ENCODE measurements at regions not wholly inside any gene's neighbourhood (a gene's known extent, or its start where the extent isn't known, plus 50 kb on each side); places are given as distances from the start of the nearest gene placed in this dataset.
"Not testable (repeated sequence)": the region's sequence is repeated elsewhere in the genome, so short reads cannot be mapped to it uniquely, and the experiment has no call there.

GRCh38 chr4:167897116-167897515 lies 195.2 kb upstream of the ANXA10 start:
- 0 out of 2 replicates have a peak, but pooled peaks cover 7% of the 10 kb centered on the region for H3K4me1 ChIP-seq (ENCODE audit: insufficient read depth)
- no peaks in the 10 kb centered on the region for H3K9me3 ChIP-seq (ENCODE audit: low read depth)
- 65 to 74% methylated on average over 5 of the region's 5 CpGs for WGBS, 2 experiments (ENCODE audit: low coverage in 1 of 2, low lambda C conversion rate in 2 of 2, missing lambda C conversion rate in 2 of 2)
- DNase-seq = no peak
- no peaks in the 10 kb centered on the region for H3F3A ChIP-seq (ENCODE audit: insufficient read depth)
- H4K20me1 ChIP-seq (ENCODE audit: insufficient read depth) = no peaks in the 10 kb centered on the region
- no peaks in the 10 kb centered on the region for H3K27me3 ChIP-seq (replicated peaks; ENCODE audit: insufficient read depth)
- H3K4me3 ChIP-seq = no peak overlapping the region
- H3K4me2 ChIP-seq (ENCODE audit: unreplicated experiment) = no peak overlapping the region
- H3K36me3 ChIP-seq (ENCODE audit: low read depth) = no peaks in the 10 kb centered on the region
- peak overlapping the region; percentile 39; the same call in 1 of the 2 replicates for H2AFZ ChIP-seq
- in situ Hi-C loops (cut with MboI) = no loop called here
- no peaks in the 10 kb centered on the region for H3K9me2 ChIP-seq (ENCODE audit: insufficient read depth)
- H3K79me2 ChIP-seq (ENCODE audit: insufficient read depth) = no peaks in the 10 kb centered on the region
- H3K27ac ChIP-seq = no peak overlapping the region
- TF ChIP-seq EZH2 (IDR thresholded peaks at IDR 0.05; ENCODE audit: insufficient read depth, poor library complexity, severe bottlenecking) (no peak), EZH2phosphoT487 (IDR thresholded peaks at IDR 0.05; ENCODE audit: insufficient read depth, low read depth) (no peak)
- H3K9ac ChIP-seq = no peak overlapping the region

- no peaks in the 10 kb centered on the region for H3K9me2 ChIP-seq (ENCODE audit: insufficient read depth)
- peak overlapping the region; percentile 46 for H3K27ac ChIP-seq
- no peak for TF ChIP-seq EZH2phosphoT487 (IDR thresholded peaks at IDR 0.05; ENCODE audit: insufficient read depth, low read depth)
- no peak for TF ChIP-seq EZH2 (IDR thresholded peaks at IDR 0.05; ENCODE audit: insufficient read depth, poor library complexity, severe bottlenecking)
- H2AFZ ChIP-seq = peak overlapping the region; percentile 61
- no peaks in the 10 kb centered on the region for H3K36me3 ChIP-seq (ENCODE audit: low read depth)
- no peaks in the 10 kb centered on the region for H3K79me2 ChIP-seq (ENCODE audit: insufficient read depth)
- H3K9ac ChIP-seq = no peak overlapping the region
- peaks cover 18% of the 10 kb centered on the region for H3K4me1 ChIP-seq (ENCODE audit: insufficient read depth)
- peak overlapping the region; percentile 39 for H3K4me3 ChIP-seq
- peak; percentile 70 for DNase-seq
- no peaks in the 10 kb centered on the region for H4K20me1 ChIP-seq (ENCODE audit: insufficient read depth)
- peak overlapping the region; percentile 81 for H3K4me2 ChIP-seq (ENCODE audit: unreplicated experiment)
- in situ Hi-C loops (cut with MboI) = no loop called here
- H3F3A ChIP-seq (ENCODE audit: insufficient read depth) = peaks cover 12% of the 10 kb centered on the region
- no peaks in the 10 kb centered on the region for H3K9me3 ChIP-seq (ENCODE audit: low read depth)
- H3K27me3 ChIP-seq (replicated peaks; ENCODE audit: insufficient read depth) = no peaks in the 10 kb centered on the region
- 0 to 5% methylated on average over 1 of the region's 1 CpG for WGBS, 2 experiments (ENCODE audit: low coverage in 1 of 2, low lambda C conversion rate in 2 of 2, missing lambda C conversion rate in 2 of 2)
These were observed 189.0 kb upstream of the ANXA10 start for GRCh38 chr4:167903291-167903721.

- Histone ChIP-seq H3K4me3 (no peak overlapping the region), H4K20me1 (ENCODE audit: insufficient read depth) (no peaks in the 10 kb centered on the region), H3F3A (ENCODE audit: insufficient read depth) (peaks cover 12% of the 10 kb centered on the region), H3K27ac (no peak overlapping the region), H2AFZ (no peak overlapping the region), H3K4me2 (ENCODE audit: unreplicated experiment) (no peak overlapping the region), H3K4me1 (ENCODE audit: insufficient read depth) (peaks cover 18% of the 10 kb centered on the region), H3K9me3 (ENCODE audit: low read depth) (no peaks in the 10 kb centered on the region), H3K9me2 (ENCODE audit: insufficient read depth) (no peaks in the 10 kb centered on the region), H3K79me2 (ENCODE audit: insufficient read depth) (no peaks in the 10 kb centered on the region), H3K27me3 (replicated peaks; ENCODE audit: insufficient read depth) (no peaks in the 10 kb centered on the region), H3K9ac (no peak overlapping the region), H3K36me3 (ENCODE audit: low read depth) (no peaks in the 10 kb centered on the region)
- in situ Hi-C loops (cut with MboI) = no loop called here
- no peak for DNase-seq
- WGBS, 2 experiments (ENCODE audit: low coverage in 1 of 2, low lambda C conversion rate in 2 of 2, missing lambda C conversion rate in 2 of 2) = 75 to 86% methylated on average over 1 of the region's 1 CpG
- TF ChIP-seq EZH2phosphoT487 (IDR thresholded peaks at IDR 0.05; ENCODE audit: insufficient read depth, low read depth) (no peak), EZH2 (IDR thresholded peaks at IDR 0.05; ENCODE audit: insufficient read depth, poor library complexity, severe bottlenecking) (no peak)
These were observed 185.5 kb upstream of the ANXA10 start for GRCh38 chr4:167906851-167907250.

- H3K9ac ChIP-seq = no peak overlapping the region
- H3K4me1 ChIP-seq (ENCODE audit: insufficient read depth) = peaks cover 4% of the 10 kb centered on the region
- no peaks in the 10 kb centered on the region for H3K9me2 ChIP-seq (ENCODE audit: insufficient read depth)
- H4K20me1 ChIP-seq (ENCODE audit: insufficient read depth) = no peaks in the 10 kb centered on the region
- TF ChIP-seq EZH2phosphoT487 (IDR thresholded peaks at IDR 0.05; ENCODE audit: insufficient read depth, low read depth) (no peak), EZH2 (IDR thresholded peaks at IDR 0.05; ENCODE audit: insufficient read depth, poor library complexity, severe bottlenecking) (no peak)
- no peaks in the 10 kb centered on the region for H3K9me3 ChIP-seq (ENCODE audit: low read depth)
- H3K27me3 ChIP-seq (replicated peaks; ENCODE audit: insufficient read depth) = no peaks in the 10 kb centered on the region
- no peaks in the 10 kb centered on the region for H3K36me3 ChIP-seq (ENCODE audit: low read depth)
- no peak overlapping the region for H3K4me2 ChIP-seq (ENCODE audit: unreplicated experiment)
- H3F3A ChIP-seq (ENCODE audit: insufficient read depth) = no peaks in the 10 kb centered on the region
- in situ Hi-C loops (cut with MboI) = no loop called here
- H3K4me3 ChIP-seq = no peak overlapping the region
- no peak overlapping the region for H3K27ac ChIP-seq
- DNase-seq = no peak
- H3K79me2 ChIP-seq (ENCODE audit: insufficient read depth) = no peaks in the 10 kb centered on the region
- no peak overlapping the region for H2AFZ ChIP-seq
These were observed 183.5 kb upstream of the ANXA10 start for GRCh38 chr4:167908816-167909215.

GRCh38 chr4:167912535-167912934 lies 179.8 kb upstream of the ANXA10 start:
- H3K9ac ChIP-seq; H3K9me2 ChIP-seq (ENCODE audit: insufficient read depth); H3K79me2 ChIP-seq (ENCODE audit: insufficient read depth); H3K27me3 ChIP-seq (replicated peaks; ENCODE audit: insufficient read depth); H2AFZ ChIP-seq; H3F3A ChIP-seq (ENCODE audit: insufficient read depth); H3K36me3 ChIP-seq (ENCODE audit: low read depth); H3K4me1 ChIP-seq (ENCODE audit: insufficient read depth); H3K9me3 ChIP-seq (ENCODE audit: low read depth); DNase-seq; H4K20me1 ChIP-seq (ENCODE audit: insufficient read depth); H3K4me2 ChIP-seq (ENCODE audit: unreplicated experiment); in situ Hi-C loops (cut with MboI); H3K4me3 ChIP-seq; H3K27ac ChIP-seq: not testable (repeated sequence)
- 42 to 50% methylated on average over 3 of the region's 3 CpGs for WGBS, 2 experiments (ENCODE audit: low coverage in 1 of 2, low lambda C conversion rate in 2 of 2, missing lambda C conversion rate in 2 of 2)
